WTC11 (cell line): ENCODE measurements at regions not wholly inside any gene's neighbourhood (a gene's known extent, or its start where the extent isn't known, plus 50 kb on each side); places are given as distances from the start of the nearest gene placed in this dataset.

Experiments used
- ATAC-seq: fragments of 200-7000 bp; cut with Tn5 transposase; 2 replicates; pipeline ENCODE4 v1.10.0; 2021; ENCODE audit warnings: mild to moderate bottlenecking, moderate library complexity
- CTCF ChIA-PET: fragments of 300-600 bp; sonication (Branson Sonifier 250); formaldehyde crosslinking; loops from one replicate; lab custom pipeline; 2021; ENCODE audit warnings: antibody characterized with exemption; lab: Charles Lee
- POLR2A ChIA-PET: fragments of 350-600 bp; sonication (Branson Sonifier 250); formaldehyde crosslinking; loops from one replicate; lab custom pipeline; 2021; ENCODE audit warnings: antibody characterized with exemption; lab: Charles Lee
- DNase-seq: peaks from one replicate; pipeline ENCODE4 v3.0.0; 2021; ENCODE audit warnings: low spot score
- H3K27ac Mint-ChIP-seq: 2 replicates; pipeline ENCODE4 v1.8.0; 2021; ENCODE audit warnings: mixed read lengths
- H3K27me3 Mint-ChIP-seq: 2 replicates; pipeline ENCODE4 v1.8.0; 2021; ENCODE audit warnings: low read depth, mild to moderate bottlenecking, moderate library complexity, mixed read lengths
- H3K36me3 Mint-ChIP-seq: 2 replicates; pipeline ENCODE4 v1.8.0; 2021; ENCODE audit warnings: mixed read lengths
- H3K4me1 Mint-ChIP-seq: 2 replicates; pipeline ENCODE4 v1.8.0; 2022; ENCODE audit warnings: mixed read lengths
- H3K4me3 Mint-ChIP-seq: 2 replicates; pipeline ENCODE4 v1.8.0; 2021; ENCODE audit warnings: mild to moderate bottlenecking, moderate library complexity, mixed read lengths
- H3K9me3 Mint-ChIP-seq: 2 replicates; pipeline ENCODE4 v1.8.0; 2021; ENCODE audit warnings: mixed read lengths
- AR ChIP-seq: fragments of 250-450 bp; sonication (Bioruptor Pico); IDR thresholded peaks from 2 replicates; pipeline ENCODE4 v1.9.0; 2021; ENCODE audit warnings: mild to moderate bottlenecking
- CBFB ChIP-seq: sonication (generic); formaldehyde crosslinking; IDR thresholded peaks from 2 replicates; pipeline ENCODE4 v1.8.1; 2022; ENCODE audit warnings: mild to moderate bottlenecking, low read depth, missing genetic modification reagents
- CREM ChIP-seq: sonication (generic); formaldehyde crosslinking; IDR thresholded peaks from 2 replicates; pipeline ENCODE4 v1.8.1; 2022; ENCODE audit warnings: mild to moderate bottlenecking, missing genetic modification reagents, moderate library complexity
- E2F4 ChIP-seq: sonication (generic); formaldehyde crosslinking; IDR thresholded peaks from 2 replicates; pipeline ENCODE4 v1.8.1; 2022; ENCODE audit warnings: low read depth, mild to moderate bottlenecking, moderate library complexity, missing genetic modification reagents, borderline replicate concordance
- E2F5 ChIP-seq: sonication (generic); formaldehyde crosslinking; IDR thresholded peaks from 2 replicates; pipeline ENCODE4 v1.8.1; 2022; ENCODE audit warnings: mild to moderate bottlenecking, moderate library complexity, missing genetic modification reagents
- ESRRA ChIP-seq: sonication (generic); formaldehyde crosslinking; IDR thresholded peaks from 2 replicates; pipeline ENCODE4 v1.8.1; 2022; ENCODE audit warnings: mild to moderate bottlenecking, missing genetic modification reagents, borderline replicate concordance
- FOXJ3 ChIP-seq: sonication (generic); formaldehyde crosslinking; IDR thresholded peaks from 2 replicates; pipeline ENCODE4 v1.9.0; 2021; ENCODE audit warnings: missing genetic modification reagents, mild to moderate bottlenecking, borderline replicate concordance
- GRHL2 ChIP-seq: fragments of 250-450 bp; sonication (Bioruptor Pico); IDR thresholded peaks from 2 replicates; pipeline ENCODE4 v1.8.0; 2022; ENCODE audit warnings: mild to moderate bottlenecking, moderate library complexity; ENCODE audit not compliant: insufficient replicate concordance, severe bottlenecking
- GTF2I ChIP-seq: fragments of 250-450 bp; sonication (Bioruptor Pico); conservative IDR thresholded peaks from 2 replicates; pipeline ENCODE4 v1.4.0; 2021; ENCODE audit warnings: mild to moderate bottlenecking
- JUN ChIP-seq: sonication (generic); formaldehyde crosslinking; IDR thresholded peaks from 2 replicates; pipeline ENCODE4 v1.8.0; 2023; ENCODE audit warnings: mild to moderate bottlenecking, missing genetic modification reagents
- MYBL2 ChIP-seq: sonication (generic); formaldehyde crosslinking; IDR thresholded peaks from 2 replicates; pipeline ENCODE4 v1.8.1; 2023; ENCODE audit warnings: mild to moderate bottlenecking, moderate library complexity, missing genetic modification reagents
- NFYB ChIP-seq: sonication (generic); formaldehyde crosslinking; conservative IDR thresholded peaks from 2 replicates; pipeline ENCODE4 v1.8.0; 2022; ENCODE audit warnings: low read depth, missing genetic modification reagents
- TCF7 ChIP-seq: sonication (generic); formaldehyde crosslinking; IDR thresholded peaks from 2 replicates; pipeline ENCODE4 v1.8.0; 2022; ENCODE audit warnings: mild to moderate bottlenecking, low read depth, missing genetic modification reagents, moderate library complexity
- TEAD1 ChIP-seq: sonication (generic); formaldehyde crosslinking; IDR thresholded peaks from 2 replicates; pipeline ENCODE4 v1.8.0; 2022; ENCODE audit warnings: mild to moderate bottlenecking, missing genetic modification reagents
- TEAD4 ChIP-seq: sonication (generic); formaldehyde crosslinking; IDR thresholded peaks from 2 replicates; pipeline ENCODE4 v1.8.0; 2022; ENCODE audit warnings: mild to moderate bottlenecking, missing genetic modification reagents
- TP53 ChIP-seq: sonication (generic); formaldehyde crosslinking; IDR thresholded peaks from 2 replicates; pipeline ENCODE4 v1.8.1; 2023; ENCODE audit warnings: mild to moderate bottlenecking, missing genetic modification reagents
- ZNF232 ChIP-seq: sonication (generic); formaldehyde crosslinking; IDR thresholded peaks from 2 replicates; pipeline ENCODE4 v1.8.0; 2022; ENCODE audit warnings: mild to moderate bottlenecking, missing genetic modification reagents
- ZNF396 ChIP-seq: fragments of 250-450 bp; sonication (Bioruptor Pico); IDR thresholded peaks from 2 replicates; pipeline ENCODE4 v1.8.0; 2021; ENCODE audit warnings: mild to moderate bottlenecking, moderate library complexity, borderline replicate concordance
- ZNF416 ChIP-seq: fragments of 250-450 bp; sonication (Bioruptor Pico); IDR thresholded peaks from 2 replicates; pipeline ENCODE4 v1.9.0; 2021; ENCODE audit warnings: mild to moderate bottlenecking, inconsistent platforms
- TF ChIP-seq, protein P1 (sequence below): sonication (generic); formaldehyde crosslinking; IDR thresholded peaks from 2 replicates; pipeline ENCODE4 v1.8.0; 2022; ENCODE audit warnings: missing genetic modification reagents
- TF ChIP-seq, protein P2 (sequence below): sonication (generic); formaldehyde crosslinking; IDR thresholded peaks from 2 replicates; pipeline ENCODE4 v1.8.0; 2023; ENCODE audit warnings: missing genetic modification reagents

DNA sequence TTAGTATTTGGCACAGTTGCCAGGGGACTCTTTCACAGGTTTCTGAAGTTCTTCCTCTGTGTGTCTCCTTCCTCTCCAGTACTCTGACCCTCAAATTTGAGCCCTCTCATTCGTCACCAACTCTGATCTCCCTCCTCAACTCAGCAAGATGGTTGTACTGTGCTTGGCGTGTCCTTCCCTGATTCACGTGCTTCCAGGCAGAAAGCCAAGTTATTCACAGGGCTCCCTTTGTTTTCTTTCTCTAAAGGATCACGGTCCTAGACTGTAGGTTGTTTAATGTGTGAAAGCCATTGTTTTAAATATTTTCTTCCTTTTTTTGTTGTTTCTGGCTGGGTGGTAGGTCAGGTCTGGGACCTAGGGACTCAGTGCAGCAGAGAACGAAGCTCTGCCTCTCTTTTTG lies 142.9 kb downstream of the DMAC1 start (continued):
- TF ChIP-seq, protein P1, sequence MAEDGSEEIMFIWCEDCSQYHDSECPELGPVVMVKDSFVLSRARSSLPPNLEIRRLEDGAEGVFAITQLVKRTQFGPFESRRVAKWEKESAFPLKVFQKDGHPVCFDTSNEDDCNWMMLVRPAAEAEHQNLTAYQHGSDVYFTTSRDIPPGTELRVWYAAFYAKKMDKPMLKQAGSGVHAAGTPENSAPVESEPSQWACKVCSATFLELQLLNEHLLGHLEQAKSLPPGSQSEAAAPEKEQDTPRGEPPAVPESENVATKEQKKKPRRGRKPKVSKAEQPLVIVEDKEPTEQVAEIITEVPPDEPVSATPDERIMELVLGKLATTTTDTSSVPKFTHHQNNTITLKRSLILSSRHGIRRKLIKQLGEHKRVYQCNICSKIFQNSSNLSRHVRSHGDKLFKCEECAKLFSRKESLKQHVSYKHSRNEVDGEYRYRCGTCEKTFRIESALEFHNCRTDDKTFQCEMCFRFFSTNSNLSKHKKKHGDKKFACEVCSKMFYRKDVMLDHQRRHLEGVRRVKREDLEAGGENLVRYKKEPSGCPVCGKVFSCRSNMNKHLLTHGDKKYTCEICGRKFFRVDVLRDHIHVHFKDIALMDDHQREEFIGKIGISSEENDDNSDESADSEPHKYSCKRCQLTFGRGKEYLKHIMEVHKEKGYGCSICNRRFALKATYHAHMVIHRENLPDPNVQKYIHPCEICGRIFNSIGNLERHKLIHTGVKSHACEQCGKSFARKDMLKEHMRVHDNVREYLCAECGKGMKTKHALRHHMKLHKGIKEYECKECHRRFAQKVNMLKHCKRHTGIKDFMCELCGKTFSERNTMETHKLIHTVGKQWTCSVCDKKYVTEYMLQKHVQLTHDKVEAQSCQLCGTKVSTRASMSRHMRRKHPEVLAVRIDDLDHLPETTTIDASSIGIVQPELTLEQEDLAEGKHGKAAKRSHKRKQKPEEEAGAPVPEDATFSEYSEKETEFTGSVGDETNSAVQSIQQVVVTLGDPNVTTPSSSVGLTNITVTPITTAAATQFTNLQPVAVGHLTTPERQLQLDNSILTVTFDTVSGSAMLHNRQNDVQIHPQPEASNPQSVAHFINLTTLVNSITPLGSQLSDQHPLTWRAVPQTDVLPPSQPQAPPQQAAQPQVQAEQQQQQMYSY (CRISPR knock-in tag) = no peak
- TF ChIP-seq CREM (CRISPR knock-in tag) (no peak), MYBL2 (no peak), GTF2I (CRISPR knock-in tag) (no peak), CBFB (CRISPR knock-in tag) (no peak), ESRRA (no peak), NFYB (CRISPR knock-in tag) (no peak)
- TF ChIP-seq, protein P2, sequence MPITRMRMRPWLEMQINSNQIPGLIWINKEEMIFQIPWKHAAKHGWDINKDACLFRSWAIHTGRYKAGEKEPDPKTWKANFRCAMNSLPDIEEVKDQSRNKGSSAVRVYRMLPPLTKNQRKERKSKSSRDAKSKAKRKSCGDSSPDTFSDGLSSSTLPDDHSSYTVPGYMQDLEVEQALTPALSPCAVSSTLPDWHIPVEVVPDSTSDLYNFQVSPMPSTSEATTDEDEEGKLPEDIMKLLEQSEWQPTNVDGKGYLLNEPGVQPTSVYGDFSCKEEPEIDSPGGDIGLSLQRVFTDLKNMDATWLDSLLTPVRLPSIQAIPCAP (CRISPR knock-in tag) = no peak

GRCh38 chr9:7653262-7653661 lies 146.3 kb downstream of the DMAC1 start:
- Mint-ChIP-seq H3K4me1 (no peaks in the 10 kb centered on the region), H3K36me3 (no peaks in the 10 kb centered on the region), H3K27ac (no peak overlapping the region), H3K4me3 (no peak overlapping the region), H3K27me3 (no peaks in the 10 kb centered on the region), H3K9me3 (no peaks in the 10 kb centered on the region)
- DNase-seq (no peak), ATAC-seq (no peak)
- ChIA-PET CTCF (interaction anchor here (0.6 kb wide), 1 partner anchor 27 kb away, joined by 3 read pairs; no protein-coding TSS in a partner anchor), POLR2A (no interaction called here)
- TF ChIP-seq CBFB (CRISPR knock-in tag) = no peak
- no peak for TF ChIP-seq FOXJ3 (CRISPR knock-in tag)
- no peak for TF ChIP-seq TEAD1 (CRISPR knock-in tag)
- no peak for TF ChIP-seq GRHL2 (CRISPR knock-in tag)
- TF ChIP-seq ZNF396 (CRISPR knock-in tag) = no peak
- TF ChIP-seq ZNF416 (CRISPR knock-in tag) = no peak
- TF ChIP-seq ZNF232 (CRISPR knock-in tag) = no peak
- TF ChIP-seq JUN (CRISPR knock-in tag) = no peak
- TF ChIP-seq, protein P1 (CRISPR knock-in tag) = no peak

- H3K36me3 Mint-ChIP-seq = no peaks in the 10 kb centered on the region
- H3K27ac Mint-ChIP-seq = no peak overlapping the region
- DNase-seq (no peak), ATAC-seq (no peak)
- ChIA-PET POLR2A (no interaction called here), CTCF (no interaction called here)
- H3K27me3 Mint-ChIP-seq = no peaks in the 10 kb centered on the region
- peaks cover 5% of the 10 kb centered on the region; the same call in 1 of the 2 replicates for H3K4me1 Mint-ChIP-seq
- no peak overlapping the region for H3K4me3 Mint-ChIP-seq
- H3K9me3 Mint-ChIP-seq = peaks cover 22% of the 10 kb centered on the region
- no peak for TF ChIP-seq TP53 (CRISPR knock-in tag)
- TF ChIP-seq TCF7 = no peak
- no peak for TF ChIP-seq TEAD4 (CRISPR knock-in tag)
- TF ChIP-seq AR (CRISPR knock-in tag) = no peak
- TF ChIP-seq CBFB (CRISPR knock-in tag) = no peak
- TF ChIP-seq E2F4 (CRISPR knock-in tag) = no peak
- TF ChIP-seq E2F5 = no peak
These were observed 159.3 kb downstream of the DMAC1 start for GRCh38 chr9:7640231-7640630.
